ENCODE measurements at regions not wholly inside any gene's neighbourhood (a gene's known extent, or its start where the extent isn't known, plus 50 kb on each side); places are given as distances from the start of the nearest gene placed in this dataset.
"Not testable (repeated sequence)": the region's sequence is repeated elsewhere in the genome, so short reads cannot be mapped to it uniquely, and the experiment has no call there.

- H3K4me3 ChIP-seq (ENCODE audit: control extremely low read depth in 1 of 5, extremely low read depth in 1 of 5, insufficient read depth in 1 of 5, low read depth in 2 of 5, low read length in 4 of 5); ATAC-seq (ENCODE audit: low read depth); H4K20me1 ChIP-seq (ENCODE audit: control insufficient read depth, insufficient read depth, low read length, poor library complexity, severe bottlenecking); H3K4me3 Mint-ChIP-seq; H3K9me3 ChIP-seq (ENCODE audit: control extremely low read depth in 1 of 3, control insufficient read depth in 2 of 3, insufficient read depth in 1 of 3, low read length in 2 of 3); CTCF ChIA-PET; H3K27me3 ChIP-seq (replicated peaks in 1 of 4; ENCODE audit: control extremely low read depth in 1 of 4, control insufficient read depth in 3 of 4, insufficient read depth in 4 of 4, low read length in 3 of 4); H3K4me1 Mint-ChIP-seq; intact Hi-C loops (cut with micrococcal nuclease); H3K27ac ChIP-seq (ENCODE audit: low read length in 2 of 2); H2AFZ ChIP-seq (ENCODE audit: insufficient read depth, low read depth, low read length, poor library complexity, severe bottlenecking); H3K9me3 Mint-ChIP-seq (ENCODE audit: insufficient read depth); POLR2A ChIA-PET; DNase-seq; H3K9ac ChIP-seq (ENCODE audit: low read length); H3K27me3 Mint-ChIP-seq; H3K36me3 ChIP-seq (replicated peaks in 1 of 2; ENCODE audit: control extremely low read depth in 1 of 2, control insufficient read depth in 1 of 2, extremely low read depth in 1 of 2, insufficient read depth in 2 of 2, low read length in 1 of 2); H3K4me2 ChIP-seq (replicated peaks; ENCODE audit: low read depth, low read length, poor library complexity, severe bottlenecking); H3K27ac Mint-ChIP-seq; H3K79me2 ChIP-seq (ENCODE audit: control insufficient read depth, insufficient read depth, low read length); H3K4me1 ChIP-seq (ENCODE audit: control insufficient read depth in 2 of 2, insufficient read depth in 2 of 2, low read length in 2 of 2): not testable (repeated sequence)
- WGBS (ENCODE audit: insufficient coverage): no CpG with 5 or more reads among the region's 7 CpGs
These were observed 54.1 kb upstream of the NBPF9 start for GRCh38 chr1:149157409-149157808.

GRCh38 chr1:149158308-149158707 lies 55.0 kb upstream of the NBPF9 start:
- H3K27ac ChIP-seq (ENCODE audit: low read length in 2 of 2); intact Hi-C loops (cut with micrococcal nuclease); H3K27me3 ChIP-seq (replicated peaks in 1 of 4; ENCODE audit: control extremely low read depth in 1 of 4, control insufficient read depth in 3 of 4, insufficient read depth in 4 of 4, low read length in 3 of 4); H3K9ac ChIP-seq (ENCODE audit: low read length); H3K79me2 ChIP-seq (ENCODE audit: control insufficient read depth, insufficient read depth, low read length); H3K4me3 ChIP-seq (ENCODE audit: control extremely low read depth in 1 of 5, extremely low read depth in 1 of 5, insufficient read depth in 1 of 5, low read depth in 2 of 5, low read length in 4 of 5); H4K20me1 ChIP-seq (ENCODE audit: control insufficient read depth, insufficient read depth, low read length, poor library complexity, severe bottlenecking); POLR2A ChIA-PET; H3K27me3 Mint-ChIP-seq; CTCF ChIA-PET; H3K36me3 ChIP-seq (replicated peaks in 1 of 2; ENCODE audit: control extremely low read depth in 1 of 2, control insufficient read depth in 1 of 2, extremely low read depth in 1 of 2, insufficient read depth in 2 of 2, low read length in 1 of 2); H3K4me1 Mint-ChIP-seq; ATAC-seq (ENCODE audit: low read depth); DNase-seq; H3K9me3 Mint-ChIP-seq (ENCODE audit: insufficient read depth); H3K4me1 ChIP-seq (ENCODE audit: control insufficient read depth in 2 of 2, insufficient read depth in 2 of 2, low read length in 2 of 2); H3K4me2 ChIP-seq (replicated peaks; ENCODE audit: low read depth, low read length, poor library complexity, severe bottlenecking); H3K9me3 ChIP-seq (ENCODE audit: control extremely low read depth in 1 of 3, control insufficient read depth in 2 of 3, insufficient read depth in 1 of 3, low read length in 2 of 3); H3K27ac Mint-ChIP-seq; H3K4me3 Mint-ChIP-seq; H2AFZ ChIP-seq (ENCODE audit: insufficient read depth, low read depth, low read length, poor library complexity, severe bottlenecking): not testable (repeated sequence)
- no CpG with 5 or more reads among the region's 3 CpGs for WGBS (ENCODE audit: insufficient coverage)

GRCh38 chr1:149163063-149163444 lies 59.7 kb upstream of the NBPF9 start:
- H3K4me2 ChIP-seq (replicated peaks; ENCODE audit: low read depth, low read length, poor library complexity, severe bottlenecking); H3K4me3 ChIP-seq (ENCODE audit: control extremely low read depth in 1 of 5, extremely low read depth in 1 of 5, insufficient read depth in 1 of 5, low read depth in 2 of 5, low read length in 4 of 5); H3K9me3 ChIP-seq (ENCODE audit: control extremely low read depth in 1 of 3, control insufficient read depth in 2 of 3, insufficient read depth in 1 of 3, low read length in 2 of 3); H3K9me3 Mint-ChIP-seq (ENCODE audit: insufficient read depth); intact Hi-C loops (cut with micrococcal nuclease); CTCF ChIA-PET; H4K20me1 ChIP-seq (ENCODE audit: control insufficient read depth, insufficient read depth, low read length, poor library complexity, severe bottlenecking); H3K36me3 ChIP-seq (replicated peaks in 1 of 2; ENCODE audit: control extremely low read depth in 1 of 2, control insufficient read depth in 1 of 2, extremely low read depth in 1 of 2, insufficient read depth in 2 of 2, low read length in 1 of 2); H3K4me1 ChIP-seq (ENCODE audit: control insufficient read depth in 2 of 2, insufficient read depth in 2 of 2, low read length in 2 of 2); H2AFZ ChIP-seq (ENCODE audit: insufficient read depth, low read depth, low read length, poor library complexity, severe bottlenecking); DNase-seq; H3K27me3 Mint-ChIP-seq; H3K27ac Mint-ChIP-seq; H3K27ac ChIP-seq (ENCODE audit: low read length in 2 of 2); H3K4me3 Mint-ChIP-seq; POLR2A ChIA-PET; H3K4me1 Mint-ChIP-seq; H3K27me3 ChIP-seq (replicated peaks in 1 of 4; ENCODE audit: control extremely low read depth in 1 of 4, control insufficient read depth in 3 of 4, insufficient read depth in 4 of 4, low read length in 3 of 4); H3K79me2 ChIP-seq (ENCODE audit: control insufficient read depth, insufficient read depth, low read length); H3K9ac ChIP-seq (ENCODE audit: low read length): not testable (repeated sequence)
- WGBS (ENCODE audit: insufficient coverage): no CpG with 5 or more reads among the region's 19 CpGs
- peak; percentile 90 for ATAC-seq (ENCODE audit: low read depth)

- Histone ChIP-seq H3K27ac (ENCODE audit: low read length in 2 of 2) (peak overlapping the region in 1 of 2 donors; percentile 48), H3K4me3 (ENCODE audit: control extremely low read depth in 1 of 5, extremely low read depth in 1 of 5, insufficient read depth in 1 of 5, low read depth in 2 of 5, low read length in 4 of 5) (peak overlapping the region in 1 of 5 experiments; percentile 33)
- H3K9ac ChIP-seq (ENCODE audit: low read length); CTCF ChIA-PET; H3K27me3 Mint-ChIP-seq; H3K27me3 ChIP-seq (replicated peaks in 1 of 4; ENCODE audit: control extremely low read depth in 1 of 4, control insufficient read depth in 3 of 4, insufficient read depth in 4 of 4, low read length in 3 of 4); H3K36me3 ChIP-seq (replicated peaks in 1 of 2; ENCODE audit: control extremely low read depth in 1 of 2, control insufficient read depth in 1 of 2, extremely low read depth in 1 of 2, insufficient read depth in 2 of 2, low read length in 1 of 2); H3K4me3 Mint-ChIP-seq; ATAC-seq (ENCODE audit: low read depth); POLR2A ChIA-PET; H3K4me1 Mint-ChIP-seq; H3K4me2 ChIP-seq (replicated peaks; ENCODE audit: low read depth, low read length, poor library complexity, severe bottlenecking); H2AFZ ChIP-seq (ENCODE audit: insufficient read depth, low read depth, low read length, poor library complexity, severe bottlenecking); intact Hi-C loops (cut with micrococcal nuclease); H3K9me3 ChIP-seq (ENCODE audit: control extremely low read depth in 1 of 3, control insufficient read depth in 2 of 3, insufficient read depth in 1 of 3, low read length in 2 of 3); H3K79me2 ChIP-seq (ENCODE audit: control insufficient read depth, insufficient read depth, low read length); H3K9me3 Mint-ChIP-seq (ENCODE audit: insufficient read depth); H4K20me1 ChIP-seq (ENCODE audit: control insufficient read depth, insufficient read depth, low read length, poor library complexity, severe bottlenecking); H3K27ac Mint-ChIP-seq; H3K4me1 ChIP-seq (ENCODE audit: control insufficient read depth in 2 of 2, insufficient read depth in 2 of 2, low read length in 2 of 2): not testable (repeated sequence)
- peak; percentile 57 for DNase-seq
- no CpG with 5 or more reads among the region's 7 CpGs for WGBS (ENCODE audit: insufficient coverage)
These were observed 71.4 kb upstream of the NBPF9 start for GRCh38 chr1:149174765-149175164.

All from B cell (primary cell).